ENCODE measurements at regions not wholly inside any gene's neighbourhood (a gene's known extent, or its start where the extent isn't known, plus 50 kb on each side); places are given as distances from the start of the nearest gene placed in this dataset.
"Not testable (repeated sequence)": the region's sequence is repeated elsewhere in the genome, so short reads cannot be mapped to it uniquely, and the experiment has no call there.

DNA sequence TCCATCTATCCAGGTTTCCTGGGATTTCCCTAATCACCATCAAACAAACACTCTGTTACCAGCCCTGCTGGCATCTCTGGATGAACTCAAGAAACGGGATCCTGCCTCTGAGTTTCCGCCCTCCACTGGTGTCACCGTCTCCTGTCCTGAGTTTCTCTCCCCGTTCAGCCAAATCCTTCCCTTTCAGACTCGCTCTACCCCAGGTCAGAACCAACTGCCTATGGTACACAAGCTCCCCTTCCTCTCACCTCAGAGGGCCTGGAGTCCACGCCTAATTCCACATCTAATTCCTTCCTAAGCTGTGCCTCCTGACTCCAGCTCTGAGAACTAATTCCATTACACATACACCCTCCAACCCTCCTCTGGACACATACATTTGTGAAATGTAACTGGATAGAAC, 96.1 kb downstream of the SHANK2 start:
- Histone ChIP-seq H3K4me1 (ENCODE audit: low read length) (no peaks in the 10 kb centered on the region), H3K27ac (ENCODE audit: low read length) (no peak overlapping the region), H2AFZ (ENCODE audit: low read depth, low read length) (no peak overlapping the region), H3K4me2 (ENCODE audit: low read length) (no peak overlapping the region), H4K20me1 (ENCODE audit: insufficient read depth, low read length) (no peaks in the 10 kb centered on the region), H3K9me3 (ENCODE audit: insufficient read depth, low read length) (no peaks in the 10 kb centered on the region), H3K27me3 (ENCODE audit: low read depth, low read length) (peaks cover 7% of the 10 kb centered on the region; the same call in 1 of the 2 replicates), H3K36me3 (replicated peaks; ENCODE audit: low read depth, low read length) (no peaks in the 10 kb centered on the region), H3K79me2 (ENCODE audit: low read length) (no peaks in the 10 kb centered on the region), H3K9ac (ENCODE audit: low read length) (no peak overlapping the region), H3K4me3 (ENCODE audit: low read length) (no peak overlapping the region)
- TF ChIP-seq, protein P1, sequence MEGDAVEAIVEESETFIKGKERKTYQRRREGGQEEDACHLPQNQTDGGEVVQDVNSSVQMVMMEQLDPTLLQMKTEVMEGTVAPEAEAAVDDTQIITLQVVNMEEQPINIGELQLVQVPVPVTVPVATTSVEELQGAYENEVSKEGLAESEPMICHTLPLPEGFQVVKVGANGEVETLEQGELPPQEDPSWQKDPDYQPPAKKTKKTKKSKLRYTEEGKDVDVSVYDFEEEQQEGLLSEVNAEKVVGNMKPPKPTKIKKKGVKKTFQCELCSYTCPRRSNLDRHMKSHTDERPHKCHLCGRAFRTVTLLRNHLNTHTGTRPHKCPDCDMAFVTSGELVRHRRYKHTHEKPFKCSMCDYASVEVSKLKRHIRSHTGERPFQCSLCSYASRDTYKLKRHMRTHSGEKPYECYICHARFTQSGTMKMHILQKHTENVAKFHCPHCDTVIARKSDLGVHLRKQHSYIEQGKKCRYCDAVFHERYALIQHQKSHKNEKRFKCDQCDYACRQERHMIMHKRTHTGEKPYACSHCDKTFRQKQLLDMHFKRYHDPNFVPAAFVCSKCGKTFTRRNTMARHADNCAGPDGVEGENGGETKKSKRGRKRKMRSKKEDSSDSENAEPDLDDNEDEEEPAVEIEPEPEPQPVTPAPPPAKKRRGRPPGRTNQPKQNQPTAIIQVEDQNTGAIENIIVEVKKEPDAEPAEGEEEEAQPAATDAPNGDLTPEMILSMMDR (IDR thresholded peaks at IDR 0.05; ENCODE audit: low read depth, low read length): no peak
- no peak for TF ChIP-seq EZH2phosphoT487 (IDR thresholded peaks at IDR 0.05; ENCODE audit: low read depth)

DNA sequence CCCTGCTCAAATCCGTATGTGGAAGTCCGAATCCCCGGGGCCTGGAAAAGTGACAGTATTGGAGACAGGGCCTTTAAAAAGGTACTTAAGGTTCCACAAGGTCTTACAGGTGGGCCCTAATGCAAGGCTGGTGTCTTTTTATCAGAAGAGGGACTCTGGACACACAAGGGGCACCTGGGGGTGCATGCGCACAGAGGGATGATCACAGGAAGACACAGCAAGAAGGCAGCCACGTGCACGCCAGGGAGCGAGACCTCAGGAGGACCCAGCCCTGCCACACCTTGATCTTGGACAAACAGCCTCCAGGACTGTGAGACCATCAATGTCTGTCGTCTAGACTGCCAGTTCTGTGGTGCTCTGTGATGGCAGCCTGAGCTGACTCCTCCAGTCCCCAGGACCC, 96.5 kb downstream of the SHANK2 start:
- Histone ChIP-seq H3K27ac (ENCODE audit: low read length) (no peak overlapping the region), H3K36me3 (replicated peaks; ENCODE audit: low read depth, low read length) (no peaks in the 10 kb centered on the region), H2AFZ (ENCODE audit: low read depth, low read length) (no peak overlapping the region), H3K27me3 (ENCODE audit: low read depth, low read length) (peaks cover 7% of the 10 kb centered on the region; the same call in 1 of the 2 replicates), H3K79me2 (ENCODE audit: low read length) (no peaks in the 10 kb centered on the region), H3K9ac (ENCODE audit: low read length) (no peak overlapping the region), H3K4me3 (ENCODE audit: low read length) (no peak overlapping the region), H3K4me1 (ENCODE audit: low read length) (no peaks in the 10 kb centered on the region), H3K9me3 (ENCODE audit: insufficient read depth, low read length) (no peaks in the 10 kb centered on the region), H4K20me1 (ENCODE audit: insufficient read depth, low read length) (no peaks in the 10 kb centered on the region), H3K4me2 (ENCODE audit: low read length) (no peak overlapping the region)
- TF ChIP-seq, protein P1 (IDR thresholded peaks at IDR 0.05; ENCODE audit: low read depth, low read length): no peak
- no peak for TF ChIP-seq EZH2phosphoT487 (IDR thresholded peaks at IDR 0.05; ENCODE audit: low read depth)

DNA sequence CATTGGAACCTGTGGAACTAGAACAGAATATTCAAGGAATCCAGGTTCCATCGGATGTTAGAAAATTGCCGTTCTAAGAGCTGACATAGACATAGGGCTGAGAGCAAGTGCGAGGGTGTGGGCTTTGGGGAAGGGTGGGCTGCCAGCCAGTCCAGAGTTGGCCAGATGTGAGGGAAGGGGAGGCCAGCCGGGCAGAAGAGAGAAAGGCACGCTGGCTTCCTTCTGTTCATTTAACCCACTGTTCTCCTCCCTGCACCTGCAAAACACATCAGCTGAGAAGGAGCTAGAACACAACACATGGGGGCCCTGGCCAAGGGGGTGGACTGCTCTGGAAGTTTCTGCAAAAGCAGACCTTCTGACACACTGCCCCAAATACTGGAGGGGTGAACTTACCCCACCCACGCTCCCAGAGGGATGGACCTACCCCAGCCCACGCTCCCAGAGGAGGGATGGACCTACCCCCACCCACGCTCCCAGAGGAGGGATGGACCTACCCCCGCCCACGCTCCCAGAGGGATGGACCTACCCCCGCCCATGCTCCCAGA, 98.0 kb downstream of the SHANK2 start:
- H3K4me1 ChIP-seq (ENCODE audit: low read length): no peaks in the 10 kb centered on the region
- no peaks in the 10 kb centered on the region for H3K9me3 ChIP-seq (ENCODE audit: insufficient read depth, low read length)
- H3K79me2 ChIP-seq (ENCODE audit: low read length): no peaks in the 10 kb centered on the region
- H3K27ac ChIP-seq (ENCODE audit: low read length): no peak overlapping the region
- H3K9ac ChIP-seq (ENCODE audit: low read length): no peak overlapping the region
- no peak overlapping the region for H3K4me3 ChIP-seq (ENCODE audit: low read length)
- TF ChIP-seq, protein P1 (IDR thresholded peaks at IDR 0.05; ENCODE audit: low read depth, low read length): no peak
- no peak for TF ChIP-seq EZH2phosphoT487 (IDR thresholded peaks at IDR 0.05; ENCODE audit: low read depth)
- no peaks in the 10 kb centered on the region for H3K36me3 ChIP-seq (replicated peaks; ENCODE audit: low read depth, low read length)
- H3K27me3 ChIP-seq (ENCODE audit: low read depth, low read length): peaks cover 3% of the 10 kb centered on the region; the same call in 1 of the 2 replicates
- H3K4me2 ChIP-seq (ENCODE audit: low read length): no peak overlapping the region
- no peak overlapping the region for H2AFZ ChIP-seq (ENCODE audit: low read depth, low read length)
- H4K20me1 ChIP-seq (ENCODE audit: insufficient read depth, low read length): no peaks in the 10 kb centered on the region

DNA sequence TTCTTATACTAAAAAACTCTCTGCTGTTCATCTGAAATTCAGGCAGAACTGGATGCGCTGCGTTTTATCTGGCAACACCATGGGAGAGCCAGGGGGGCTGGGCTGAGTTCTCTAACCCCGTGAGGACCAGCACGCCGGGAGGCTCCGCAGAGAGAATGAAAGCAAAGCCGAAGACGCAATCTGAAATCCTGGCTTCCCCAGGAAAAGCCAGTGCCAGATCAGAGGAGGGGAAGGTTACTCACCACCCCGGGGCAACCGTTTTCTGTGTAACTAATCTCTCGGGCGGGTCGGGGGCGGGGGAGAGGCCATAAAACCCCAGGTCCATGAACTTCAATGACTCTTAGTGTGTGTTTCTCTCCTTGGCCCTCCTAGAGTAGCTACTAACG, 99.4 kb downstream of the SHANK2 start:
- Histone ChIP-seq H3K27ac (ENCODE audit: low read length) (no peak overlapping the region), H2AFZ (ENCODE audit: low read depth, low read length) (no peak overlapping the region), H3K27me3 (ENCODE audit: low read depth, low read length) (no peaks in the 10 kb centered on the region), H3K4me1 (ENCODE audit: low read length) (no peaks in the 10 kb centered on the region), H3K9ac (ENCODE audit: low read length) (no peak overlapping the region), H3K4me3 (ENCODE audit: low read length) (no peak overlapping the region), H3K4me2 (ENCODE audit: low read length) (no peak overlapping the region), H4K20me1 (ENCODE audit: insufficient read depth, low read length) (no peaks in the 10 kb centered on the region), H3K9me3 (ENCODE audit: insufficient read depth, low read length) (no peaks in the 10 kb centered on the region), H3K79me2 (ENCODE audit: low read length) (no peaks in the 10 kb centered on the region), H3K36me3 (replicated peaks; ENCODE audit: low read depth, low read length) (no peaks in the 10 kb centered on the region)
- TF ChIP-seq, protein P1 (IDR thresholded peaks at IDR 0.05; ENCODE audit: low read depth, low read length): no peak
- TF ChIP-seq EZH2phosphoT487 (IDR thresholded peaks at IDR 0.05; ENCODE audit: low read depth): no peak

DNA sequence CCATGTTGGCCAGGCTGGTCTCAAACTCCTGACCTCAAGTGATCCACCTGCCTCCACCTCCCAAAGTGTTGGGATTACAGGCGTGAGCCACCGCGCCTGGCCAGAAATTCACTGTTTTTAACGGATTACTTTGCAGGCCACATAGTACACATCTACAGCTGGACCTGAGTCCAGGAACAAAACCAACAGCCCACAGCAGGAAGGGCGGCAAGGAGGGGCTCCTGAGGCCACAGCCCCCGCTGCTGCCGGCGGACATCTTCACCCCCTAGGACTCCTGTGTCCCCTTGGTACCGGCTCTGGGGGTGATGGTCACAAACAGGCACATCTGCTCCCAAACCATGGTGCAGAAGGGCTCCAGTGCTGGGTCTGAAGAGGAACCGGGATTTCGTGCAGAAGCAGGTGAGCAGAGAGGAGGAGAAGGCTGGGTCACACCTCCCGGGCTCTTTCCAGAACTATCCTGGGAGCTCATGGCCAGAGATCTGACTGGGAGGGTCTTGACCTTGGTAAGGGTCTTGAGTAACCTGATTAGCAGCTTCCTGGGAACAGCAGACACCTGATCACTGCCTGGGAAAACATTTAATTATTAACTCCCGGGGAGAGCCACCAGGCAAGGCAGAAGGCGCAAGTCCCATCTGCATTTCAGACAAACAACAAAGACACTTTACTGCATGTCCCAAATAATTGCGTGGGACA, 99.9 kb downstream of the SHANK2 start:
- H3K27me3 ChIP-seq (ENCODE audit: low read depth, low read length); H4K20me1 ChIP-seq (ENCODE audit: insufficient read depth, low read length); H3K9ac ChIP-seq (ENCODE audit: low read length); H3K4me2 ChIP-seq (ENCODE audit: low read length); H2AFZ ChIP-seq (ENCODE audit: low read depth, low read length); H3K4me3 ChIP-seq (ENCODE audit: low read length); H3K4me1 ChIP-seq (ENCODE audit: low read length); H3K79me2 ChIP-seq (ENCODE audit: low read length); H3K27ac ChIP-seq (ENCODE audit: low read length); H3K36me3 ChIP-seq (replicated peaks; ENCODE audit: low read depth, low read length); H3K9me3 ChIP-seq (ENCODE audit: insufficient read depth, low read length): not testable (repeated sequence)

Data from OCI-LY3 (cell line).